ENCODE measurements at regions not wholly inside any gene's neighbourhood (a gene's known extent, or its start where the extent isn't known, plus 50 kb on each side); places are given as distances from the start of the nearest gene placed in this dataset.
A peak's percentile ranks its signal among the peaks of the same experiment; 100 is the strongest.

DNA sequence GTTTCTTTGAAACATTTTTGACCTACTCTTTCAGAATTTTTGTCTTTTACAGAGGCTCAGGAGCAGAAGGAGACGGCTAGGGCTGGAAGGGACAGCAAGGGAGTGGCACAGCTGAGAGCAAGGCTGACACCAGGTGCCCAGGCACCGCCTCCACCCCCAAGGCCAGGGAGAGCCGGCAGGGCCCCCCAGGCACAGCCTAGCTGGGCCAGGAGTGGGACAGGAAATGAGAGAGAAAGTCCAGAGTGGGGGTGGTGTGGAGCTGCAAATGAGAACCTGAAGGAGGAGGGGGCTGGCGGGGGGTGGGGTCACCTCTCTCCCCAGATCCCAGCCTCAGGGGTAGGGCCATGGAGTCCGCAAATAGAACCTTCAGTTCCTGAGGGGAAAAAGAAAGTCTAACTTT, 236.7 kb downstream of the CDC5L start:
- no peaks in the 10 kb centered on the region for H3K36me3 Mint-ChIP-seq (ENCODE audit: low read depth)
- no peaks in the 10 kb centered on the region for H3K9me3 Mint-ChIP-seq
- no peak overlapping the region for H3K27ac Mint-ChIP-seq
- no peak overlapping the region for H3K4me3 Mint-ChIP-seq
- H3K4me1 Mint-ChIP-seq (ENCODE audit: low read depth): peaks cover 3% of the 10 kb centered on the region
- no peaks in the 10 kb centered on the region for H3K27me3 Mint-ChIP-seq
- no peak for DNase-seq

DNA sequence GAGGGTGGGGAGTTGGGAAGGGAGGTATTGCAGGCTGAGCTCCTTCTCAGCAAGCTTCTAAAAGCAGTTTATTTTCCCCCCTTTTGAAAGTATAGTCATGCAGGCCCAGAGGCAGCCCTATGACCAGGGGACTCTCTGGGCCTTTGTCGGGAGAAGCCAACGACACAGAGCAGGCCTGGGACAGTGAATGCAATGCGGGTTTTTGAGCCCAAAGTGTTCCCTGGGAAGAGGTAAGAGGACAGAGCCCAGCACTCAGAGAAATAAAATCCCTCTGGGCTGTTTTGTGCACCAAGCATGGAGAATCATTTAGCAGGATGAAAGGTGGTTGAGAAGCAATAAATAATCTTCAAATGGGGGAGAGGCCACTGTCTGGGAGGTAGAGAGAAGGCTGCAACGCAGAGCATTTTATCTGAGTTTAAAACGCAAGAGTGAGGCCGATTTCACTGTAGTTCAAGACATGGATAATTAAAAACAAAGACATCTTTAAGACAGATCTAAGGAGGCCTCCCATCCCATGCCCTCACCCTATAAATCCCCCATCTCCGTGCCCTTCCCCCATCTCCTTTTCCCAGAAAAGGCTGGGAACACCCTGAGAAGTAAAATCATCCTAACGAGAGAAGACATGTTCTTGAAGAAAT, 237.5 kb downstream of the CDC5L start:
- no peaks in the 10 kb centered on the region for H3K27me3 Mint-ChIP-seq
- H3K4me1 Mint-ChIP-seq (ENCODE audit: low read depth): peaks cover 3% of the 10 kb centered on the region
- DNase-seq: no peak
- H3K9me3 Mint-ChIP-seq: no peaks in the 10 kb centered on the region
- no peaks in the 10 kb centered on the region for H3K36me3 Mint-ChIP-seq (ENCODE audit: low read depth)
- no peak overlapping the region for H3K4me3 Mint-ChIP-seq
- no peak overlapping the region for H3K27ac Mint-ChIP-seq

GRCh38 chr6:44625996-44626395, 238.5 kb downstream of the CDC5L start:
- no peak overlapping the region for H3K4me3 Mint-ChIP-seq
- peaks cover 10% of the 10 kb centered on the region for H3K4me1 Mint-ChIP-seq (ENCODE audit: low read depth)
- peaks cover 3% of the 10 kb centered on the region for H3K27me3 Mint-ChIP-seq
- DNase-seq: no peak
- H3K27ac Mint-ChIP-seq: no peak overlapping the region
- H3K9me3 Mint-ChIP-seq: no peaks in the 10 kb centered on the region
- H3K36me3 Mint-ChIP-seq (ENCODE audit: low read depth): no peaks in the 10 kb centered on the region

DNA sequence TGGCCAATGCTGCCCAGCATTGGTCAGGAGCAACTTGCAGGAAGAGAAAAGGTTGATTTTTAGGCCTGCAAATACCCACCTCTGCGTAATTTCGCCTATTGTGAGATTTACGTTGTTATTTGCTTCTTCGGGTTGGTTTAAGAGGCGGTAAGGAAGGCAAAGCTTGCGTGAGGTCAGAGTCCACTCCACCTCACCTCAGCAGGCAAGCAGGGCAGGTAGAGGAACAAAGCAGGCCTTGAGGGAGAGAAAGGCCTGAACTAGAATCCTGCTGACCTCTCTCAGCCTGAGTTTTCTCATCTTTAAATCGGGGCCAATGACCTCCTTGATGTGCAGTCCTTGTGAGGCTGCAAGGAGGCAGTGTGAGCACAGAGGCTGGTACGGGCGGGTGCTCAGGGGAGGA, 239.1 kb downstream of the CDC5L start:
- Mint-ChIP-seq H3K9me3 (no peaks in the 10 kb centered on the region), H3K36me3 (ENCODE audit: low read depth) (no peaks in the 10 kb centered on the region), H3K4me1 (ENCODE audit: low read depth) (peaks cover 10% of the 10 kb centered on the region), H3K27me3 (peaks cover 3% of the 10 kb centered on the region), H3K4me3 (no peak overlapping the region), H3K27ac (no peak overlapping the region)
- DNase-seq: no peak

GRCh38 chr6:44627091-44627882, 239.8 kb downstream of the CDC5L start:
- H3K4me3 Mint-ChIP-seq: no peak overlapping the region
- peaks cover 3% of the 10 kb centered on the region for H3K27me3 Mint-ChIP-seq
- DNase-seq: no peak
- H3K4me1 Mint-ChIP-seq (ENCODE audit: low read depth): peaks cover 10% of the 10 kb centered on the region
- no peak overlapping the region for H3K27ac Mint-ChIP-seq
- no peaks in the 10 kb centered on the region for H3K36me3 Mint-ChIP-seq (ENCODE audit: low read depth)
- H3K9me3 Mint-ChIP-seq: no peaks in the 10 kb centered on the region

GRCh38 chr6:44627883-44628271, 240.4 kb downstream of the CDC5L start:
- DNase-seq: no peak
- H3K36me3 Mint-ChIP-seq (ENCODE audit: low read depth): no peaks in the 10 kb centered on the region
- peaks cover 3% of the 10 kb centered on the region for H3K27me3 Mint-ChIP-seq
- no peaks in the 10 kb centered on the region for H3K9me3 Mint-ChIP-seq
- H3K27ac Mint-ChIP-seq: no peak overlapping the region
- peaks cover 10% of the 10 kb centered on the region for H3K4me1 Mint-ChIP-seq (ENCODE audit: low read depth)
- no peak overlapping the region for H3K4me3 Mint-ChIP-seq

DNA sequence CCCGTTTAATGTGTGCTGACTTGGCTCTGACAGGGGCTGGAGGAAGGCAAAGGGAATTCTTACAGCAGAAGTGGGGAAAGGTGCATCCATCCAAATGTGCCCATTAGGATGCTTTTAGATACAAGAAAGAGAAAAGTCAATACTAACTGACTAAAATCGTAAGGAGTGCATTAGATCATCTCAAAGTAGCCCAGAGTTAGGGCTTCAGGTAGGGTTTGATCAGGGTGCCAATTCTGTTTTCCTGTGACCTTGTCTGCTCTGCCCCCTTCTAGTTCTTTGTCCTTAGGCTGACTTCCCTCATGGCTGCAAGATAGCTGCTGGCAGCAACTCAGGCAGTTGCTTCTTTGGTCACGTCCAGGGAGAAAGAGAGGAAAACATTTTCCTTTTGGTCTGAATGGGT, 240.8 kb downstream of the CDC5L start:
- Mint-ChIP-seq H3K9me3 (no peaks in the 10 kb centered on the region), H3K27ac (no peak overlapping the region), H3K36me3 (ENCODE audit: low read depth) (no peaks in the 10 kb centered on the region), H3K27me3 (peaks cover 3% of the 10 kb centered on the region), H3K4me3 (no peak overlapping the region), H3K4me1 (ENCODE audit: low read depth) (peaks cover 10% of the 10 kb centered on the region)
- no peak for DNase-seq

DNA sequence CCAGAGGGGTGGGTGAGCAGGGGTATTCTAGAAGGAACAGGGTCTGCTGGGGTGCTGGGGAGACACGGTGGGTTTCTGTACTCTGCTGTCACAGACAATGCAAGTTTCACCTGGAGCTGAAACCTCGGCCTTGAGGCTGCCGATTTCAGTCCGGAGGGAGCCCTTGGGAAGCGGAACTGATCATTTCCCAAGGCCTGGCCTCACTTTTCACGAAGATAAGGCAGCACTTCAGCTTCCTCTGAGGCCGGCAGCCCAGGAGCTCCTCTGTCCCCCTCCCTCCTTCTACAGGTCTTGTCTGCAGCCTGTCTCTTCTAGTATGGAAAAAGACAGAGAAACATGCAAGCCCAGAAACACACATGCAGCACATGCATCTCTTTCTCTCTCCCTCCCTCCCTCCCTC, 242.1 kb downstream of the CDC5L start:
- Mint-ChIP-seq H3K9me3 (no peaks in the 10 kb centered on the region), H3K27me3 (peaks cover 3% of the 10 kb centered on the region), H3K27ac (no peak overlapping the region), H3K4me1 (ENCODE audit: low read depth) (peaks cover 10% of the 10 kb centered on the region), H3K36me3 (ENCODE audit: low read depth) (no peaks in the 10 kb centered on the region), H3K4me3 (no peak overlapping the region)
- DNase-seq: no peak

DNA sequence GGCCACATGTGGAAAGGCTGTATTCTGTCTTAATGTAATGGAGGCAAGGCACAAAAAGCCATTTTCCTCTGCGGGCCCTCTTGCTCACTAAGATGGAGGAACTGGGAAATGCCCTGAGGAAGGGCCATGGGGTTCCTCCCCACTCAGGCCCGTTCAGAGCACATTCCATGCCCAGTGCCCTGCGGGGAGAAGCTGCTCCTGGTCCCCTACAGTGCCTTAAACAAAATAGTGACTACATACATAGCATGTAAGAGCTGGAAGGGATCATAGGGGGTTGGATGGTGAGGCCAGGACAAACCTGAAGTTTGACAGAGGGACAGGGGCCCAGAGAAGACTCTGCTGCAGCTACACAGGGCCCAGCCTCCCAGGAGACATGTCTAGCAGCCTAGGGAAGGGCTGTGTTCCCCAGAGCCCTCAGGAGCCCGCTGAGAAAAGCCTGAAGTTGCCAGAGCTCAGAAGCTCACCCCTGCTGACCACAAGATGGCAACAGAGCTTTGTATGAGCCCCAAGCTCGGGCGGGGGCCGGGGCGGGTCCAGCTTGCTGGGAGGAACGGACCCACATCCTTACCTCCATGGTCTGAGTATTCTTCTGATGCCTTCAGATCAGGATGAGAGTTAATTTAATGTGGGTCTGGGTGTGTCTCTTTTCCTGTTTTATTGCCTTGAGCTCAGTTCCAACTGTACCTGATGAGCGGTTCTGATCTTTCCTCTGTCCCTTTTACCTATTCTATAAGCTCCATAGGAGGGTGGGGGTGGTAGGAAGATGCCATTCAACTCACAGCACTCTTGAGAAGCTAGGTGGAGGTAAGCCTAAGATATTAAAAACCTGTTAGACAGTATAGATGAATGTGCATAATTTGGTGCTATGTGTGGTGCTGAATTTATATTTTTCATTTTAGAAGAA, 242.9 kb downstream of the CDC5L start:
- Mint-ChIP-seq H3K4me1 (ENCODE audit: low read depth) (peaks cover 10% of the 10 kb centered on the region), H3K27me3 (peaks cover 7% of the 10 kb centered on the region), H3K4me3 (no peak overlapping the region), H3K9me3 (no peaks in the 10 kb centered on the region), H3K36me3 (ENCODE audit: low read depth) (no peaks in the 10 kb centered on the region), H3K27ac (no peak overlapping the region)
- DNase-seq: peak; percentile 59

GRCh38 chr6:44631968-44632367, 244.5 kb downstream of the CDC5L start:
- no peak for DNase-seq
- Mint-ChIP-seq H3K36me3 (ENCODE audit: low read depth) (no peaks in the 10 kb centered on the region), H3K4me3 (no peak overlapping the region), H3K9me3 (no peaks in the 10 kb centered on the region), H3K4me1 (ENCODE audit: low read depth) (peaks cover 10% of the 10 kb centered on the region), H3K27ac (no peak overlapping the region), H3K27me3 (peaks cover 14% of the 10 kb centered on the region)

- Mint-ChIP-seq H3K4me1 (ENCODE audit: low read depth) (peaks cover 7% of the 10 kb centered on the region), H3K4me3 (no peak overlapping the region), H3K9me3 (no peaks in the 10 kb centered on the region), H3K36me3 (ENCODE audit: low read depth) (no peaks in the 10 kb centered on the region), H3K27ac (no peak overlapping the region), H3K27me3 (peaks cover 14% of the 10 kb centered on the region)
- no peak for DNase-seq
Observed at GRCh38 chr6:44634321-44634720, 246.8 kb downstream of the CDC5L start.

- no peak overlapping the region for H3K4me3 Mint-ChIP-seq
- H3K36me3 Mint-ChIP-seq (ENCODE audit: low read depth): no peaks in the 10 kb centered on the region
Observed at GRCh38 chr6:44635486-44635885, 248.0 kb downstream of the CDC5L start.

DNA sequence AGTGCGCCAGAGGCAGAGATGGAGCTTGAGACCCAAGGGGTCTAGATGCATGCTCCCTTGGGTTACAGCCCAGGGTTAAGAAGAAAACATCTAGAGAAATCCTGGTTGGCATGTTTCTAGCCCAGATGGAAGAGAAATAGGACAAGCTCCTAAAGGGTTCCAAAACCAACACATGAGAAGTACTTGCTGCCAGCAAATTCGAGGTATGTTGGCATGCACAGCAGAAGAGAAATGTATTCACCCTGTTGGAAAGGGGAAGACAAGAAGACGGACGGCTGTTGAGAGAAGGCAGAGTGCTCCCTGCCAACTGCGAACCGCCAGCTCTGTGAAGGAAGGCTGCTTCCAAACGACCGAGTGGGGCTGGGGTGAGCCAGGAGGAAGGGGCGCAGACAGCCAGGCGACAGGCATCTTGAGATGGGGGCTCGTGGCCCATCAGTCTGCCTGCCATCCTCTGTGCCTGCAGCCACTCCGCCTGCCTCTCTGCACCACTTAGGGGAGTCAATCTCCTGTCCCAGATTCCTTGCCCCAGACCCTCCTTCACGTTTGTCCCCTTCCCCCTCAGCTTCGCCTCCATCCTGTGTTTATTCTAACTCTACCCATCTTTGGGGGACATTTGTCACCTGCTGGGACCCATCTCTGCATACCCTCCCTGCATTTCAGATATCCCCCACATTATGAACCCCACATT, 249.2 kb downstream of the CDC5L start:
- Mint-ChIP-seq H3K4me3 (no peak overlapping the region), H3K4me1 (ENCODE audit: low read depth) (peaks cover 18% of the 10 kb centered on the region), H3K27ac (no peak overlapping the region), H3K27me3 (peaks cover 11% of the 10 kb centered on the region), H3K36me3 (ENCODE audit: low read depth) (no peaks in the 10 kb centered on the region), H3K9me3 (no peaks in the 10 kb centered on the region)
- no peak for DNase-seq

More at GRCh38 chr6:44635486-44635885, 248.0 kb downstream of the CDC5L start:
- H3K9me3 Mint-ChIP-seq: no peaks in the 10 kb centered on the region
- H3K27ac Mint-ChIP-seq: no peak overlapping the region
- peaks cover 9% of the 10 kb centered on the region for H3K4me1 Mint-ChIP-seq (ENCODE audit: low read depth)
- H3K27me3 Mint-ChIP-seq: peaks cover 14% of the 10 kb centered on the region
- no peak for DNase-seq

- H3K4me1 Mint-ChIP-seq (ENCODE audit: low read depth): peaks cover 44% of the 10 kb centered on the region
- no peaks in the 10 kb centered on the region for H3K9me3 Mint-ChIP-seq
- H3K27ac Mint-ChIP-seq: peak overlapping the region; percentile 98
- no peak for DNase-seq
- H3K4me3 Mint-ChIP-seq: peak overlapping the region; percentile 61
- H3K36me3 Mint-ChIP-seq (ENCODE audit: low read depth): no peaks in the 10 kb centered on the region
- peaks cover 2% of the 10 kb centered on the region for H3K27me3 Mint-ChIP-seq
Observed at GRCh38 chr6:44641344-44642031, 254.0 kb downstream of the CDC5L start.

All from activated T-cell treated with anti-CD3 and anti-CD28 coated beads, Interleukin-2, amount 50 U/mL, for 24 hours (primary cell).